NCI-H460 (cell line): ENCODE measurements at regions not wholly inside any gene's neighbourhood (a gene's known extent, or its start where the extent isn't known, plus 50 kb on each side); places are given as distances from the start of the nearest gene placed in this dataset.
"Not testable (repeated sequence)": the region's sequence is repeated elsewhere in the genome, so short reads cannot be mapped to it uniquely, and the experiment has no call there.

Experiments
- DNase-seq: peaks from one replicate; pipeline ENCODE4 v3.0.0-alpha.2; 2016; ENCODE audit warnings: low read depth; ENCODE audit errors: extremely low read depth

DNA sequence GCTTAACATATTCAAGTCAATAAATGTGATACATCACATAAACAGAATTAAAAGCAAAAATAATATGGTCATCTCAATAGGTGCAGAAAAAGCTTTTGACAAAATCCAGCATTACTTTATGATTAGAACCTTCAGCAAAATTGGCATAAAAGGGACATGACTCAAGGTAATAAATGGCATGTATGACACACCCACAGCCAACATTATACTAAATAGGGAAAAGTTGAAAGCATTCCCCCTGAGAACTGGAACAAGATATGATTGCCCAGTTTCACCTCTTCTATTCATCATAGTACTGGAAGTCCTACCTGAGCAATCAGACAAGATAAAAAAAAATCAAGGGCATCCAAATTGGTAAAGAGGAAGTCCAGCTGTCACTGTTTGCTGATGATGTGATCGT, 594.7 kb downstream of the DIPK2A start:
- DNase-seq, result no peak

DNA sequence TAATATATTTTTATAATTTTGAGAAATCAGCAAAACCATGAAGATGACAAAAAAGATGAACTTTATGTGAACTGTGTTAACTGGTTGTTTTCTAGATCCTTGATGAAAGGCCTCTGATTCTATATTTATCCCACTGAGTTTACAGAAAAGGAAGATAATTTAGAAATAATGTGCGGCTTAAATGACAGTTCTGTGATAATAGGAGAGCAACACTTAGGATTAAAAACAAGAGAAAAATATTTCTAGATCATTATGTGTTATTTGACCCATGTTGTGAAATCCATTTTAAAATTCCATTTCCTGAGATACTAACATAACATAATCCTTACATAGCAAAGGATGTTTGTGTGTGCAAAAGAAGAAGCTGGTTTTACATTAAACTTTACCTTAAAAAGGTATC, 598.0 kb downstream of the DIPK2A start:
- no peak for DNase-seq

DNA sequence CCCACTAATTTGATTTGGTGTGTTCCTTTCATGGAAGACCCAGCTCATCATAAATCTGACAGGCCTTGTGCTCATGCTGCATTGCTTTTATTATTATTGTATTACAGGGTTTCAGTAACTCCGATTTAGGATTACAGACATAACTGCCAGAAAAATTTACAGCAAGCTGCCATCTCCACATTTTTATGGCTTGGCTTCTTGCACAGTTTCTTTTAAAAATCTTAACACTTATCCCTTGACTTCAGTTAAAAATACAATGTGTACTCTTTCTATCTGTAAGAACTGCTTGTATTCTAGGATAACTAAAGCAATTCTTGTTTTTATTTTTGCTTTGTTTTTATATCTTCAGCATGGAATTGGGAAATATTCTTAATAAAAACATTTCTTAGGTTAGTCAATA, 612.2 kb downstream of the DIPK2A start:
- DNase-seq, result no peak

GRCh38 chr3:144585408-144585807, 613.8 kb downstream of the DIPK2A start:
- no peak for DNase-seq

DNA sequence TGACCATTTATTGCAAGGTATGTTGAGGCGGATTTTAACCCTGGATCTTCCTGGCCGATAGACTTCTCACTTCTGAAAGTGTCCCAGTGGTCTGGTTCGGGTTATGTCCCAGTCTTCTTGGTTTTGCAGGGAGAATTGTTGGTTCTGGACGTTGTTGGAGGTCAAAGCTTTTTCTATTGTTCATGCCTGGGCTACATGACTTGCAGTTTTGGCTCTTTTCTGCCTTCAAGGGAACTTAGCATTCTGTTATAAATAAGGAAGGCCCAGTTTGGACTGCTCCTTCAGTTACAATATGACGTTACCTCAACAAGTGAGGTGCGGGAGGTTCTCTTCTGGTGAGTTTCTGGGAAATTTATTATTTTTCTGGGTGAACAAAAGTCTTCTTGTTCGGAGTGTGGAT, 614.3 kb downstream of the DIPK2A start:
- DNase-seq, result no peak

DNA sequence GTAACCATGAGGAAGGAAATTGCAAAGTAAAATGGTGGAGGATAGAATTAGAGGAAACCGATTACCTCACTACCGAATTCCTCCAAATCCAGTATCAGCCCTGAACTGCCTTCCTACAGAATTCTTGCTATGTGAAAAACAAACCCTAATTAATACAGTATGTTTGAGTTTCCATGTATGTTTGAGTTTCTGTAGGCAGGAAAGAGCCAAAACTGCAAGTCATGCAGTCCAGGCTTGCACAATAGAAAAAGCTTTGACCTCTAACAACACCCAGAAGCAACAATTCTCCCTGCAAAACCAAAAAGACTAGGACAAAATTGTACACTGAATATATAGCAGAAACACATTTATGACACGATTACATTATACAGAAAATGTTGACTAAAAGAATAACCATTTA, 614.8 kb downstream of the DIPK2A start:
- no peak for DNase-seq

GRCh38 chr3:144590854-144591253, 619.2 kb downstream of the DIPK2A start:
- peak; percentile 6 for DNase-seq

DNA sequence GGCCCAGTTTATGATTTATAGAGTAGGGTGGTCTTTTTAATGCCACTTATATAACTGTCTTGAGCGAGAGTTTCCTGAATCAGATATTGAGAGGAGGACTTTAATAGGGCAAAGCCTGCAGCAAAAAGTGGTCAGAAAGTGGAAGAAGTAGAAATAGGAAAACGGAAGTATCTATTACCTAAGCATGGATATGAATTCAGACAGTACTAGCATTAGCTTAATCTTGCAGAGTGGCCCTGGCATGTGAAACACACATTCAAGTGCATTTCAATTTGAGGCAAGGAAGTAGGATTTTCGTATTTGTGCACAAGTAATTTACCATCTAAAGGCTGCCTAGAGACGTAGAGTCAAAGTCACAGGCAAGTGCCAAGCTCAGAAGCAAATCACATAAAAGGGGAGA, 622.3 kb downstream of the DIPK2A start:
- no peak for DNase-seq

DNA sequence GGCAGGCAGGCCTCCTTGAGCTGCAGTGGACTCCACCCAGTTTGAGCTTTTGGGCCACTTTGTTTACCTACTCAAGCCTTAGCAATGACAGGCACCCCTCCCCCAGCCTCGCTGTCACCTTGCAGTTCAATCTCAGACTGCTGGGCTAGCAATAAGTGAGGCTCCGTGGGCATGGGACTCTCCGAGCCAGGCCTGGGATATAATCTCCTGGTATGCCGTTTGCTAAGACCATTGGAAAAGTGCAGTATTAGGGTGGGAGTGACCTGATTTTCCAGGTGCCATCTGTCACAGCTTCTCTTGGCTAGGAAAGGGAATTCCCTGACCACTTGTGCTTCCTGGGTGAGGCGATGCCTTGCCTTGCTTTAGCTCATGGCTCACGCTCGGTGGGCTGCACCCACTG, 648.6 kb downstream of the DIPK2A start:
- DNase-seq, result not testable (repeated sequence)

GRCh38 chr3:144622845-144623244, 651.2 kb downstream of the DIPK2A start:
- DNase-seq, result no peak

DNA sequence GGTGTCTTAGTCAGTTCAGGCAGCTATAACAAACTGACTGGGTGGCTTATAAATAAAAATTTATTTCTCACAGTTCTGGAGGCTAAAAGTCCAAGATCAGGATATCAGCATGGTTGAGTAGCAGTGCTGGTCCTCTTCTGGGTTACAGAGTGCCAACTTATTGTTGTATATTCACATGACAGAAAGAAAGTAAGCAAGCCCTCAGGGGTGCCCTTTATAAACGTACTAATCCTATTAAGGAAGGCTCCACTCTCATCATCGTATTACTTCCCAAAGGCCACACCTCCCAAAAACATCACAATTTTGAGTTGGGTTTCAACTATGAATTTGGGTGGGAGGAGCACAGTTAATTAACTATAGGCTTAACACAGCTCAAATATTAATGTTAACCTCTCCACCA, 653.0 kb downstream of the DIPK2A start:
- no peak for DNase-seq

- DNase-seq, result no peak
These were observed 655.2 kb downstream of the DIPK2A start for GRCh38 chr3:144626835-144627234.

GRCh38 chr3:144629381-144629780, 657.8 kb downstream of the DIPK2A start:
- no peak for DNase-seq

GRCh38 chr3:144636833-144637232, 665.2 kb downstream of the DIPK2A start:
- peak; percentile 1 for DNase-seq

- no peak for DNase-seq
These were observed 666.4 kb downstream of the DIPK2A start for GRCh38 chr3:144638009-144638408.

GRCh38 chr3:144643771-144644198, 672.2 kb downstream of the DIPK2A start:
- DNase-seq, result no peak

GRCh38 chr3:144645300-144645699, 673.7 kb downstream of the DIPK2A start:
- no peak for DNase-seq

DNA sequence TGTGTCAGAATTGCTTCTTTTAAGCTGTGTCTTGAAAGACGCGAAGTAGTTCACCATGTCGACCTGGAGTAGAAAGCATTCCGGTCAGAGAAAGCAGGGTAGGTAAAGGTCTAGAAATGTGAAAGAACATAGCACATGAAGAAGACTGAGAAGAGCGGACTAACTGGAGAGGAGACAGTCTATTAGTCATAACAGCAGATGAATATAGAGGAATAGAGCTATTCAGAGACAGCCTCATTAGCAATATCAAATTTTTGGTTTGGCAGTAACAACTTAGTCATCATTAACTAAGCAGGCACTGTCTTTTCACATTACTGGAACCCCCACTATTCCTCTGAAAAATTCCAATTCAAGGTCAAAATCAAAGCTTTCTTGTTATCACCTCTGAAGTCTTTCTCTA, 678.8 kb downstream of the DIPK2A start:
- no peak for DNase-seq

DNA sequence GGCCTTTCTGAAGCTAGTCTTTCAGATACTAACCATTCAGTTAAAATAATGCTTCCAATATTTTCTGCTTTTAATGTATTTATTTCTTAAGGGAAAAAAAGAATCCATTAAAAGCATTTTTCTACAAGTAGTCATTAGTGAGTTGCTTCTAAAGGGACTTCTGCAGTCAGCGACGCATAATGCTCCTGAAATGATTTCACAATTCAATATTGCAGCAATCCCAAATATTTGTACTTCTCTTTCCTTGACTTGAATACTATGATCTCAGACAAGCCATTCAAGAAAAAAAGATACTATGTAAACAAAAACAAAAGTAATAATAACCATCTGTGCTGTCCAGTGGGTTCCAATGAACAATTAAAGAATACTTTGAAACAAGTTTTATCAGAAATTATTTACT, 681.0 kb downstream of the DIPK2A start:
- DNase-seq, result no peak

DNA sequence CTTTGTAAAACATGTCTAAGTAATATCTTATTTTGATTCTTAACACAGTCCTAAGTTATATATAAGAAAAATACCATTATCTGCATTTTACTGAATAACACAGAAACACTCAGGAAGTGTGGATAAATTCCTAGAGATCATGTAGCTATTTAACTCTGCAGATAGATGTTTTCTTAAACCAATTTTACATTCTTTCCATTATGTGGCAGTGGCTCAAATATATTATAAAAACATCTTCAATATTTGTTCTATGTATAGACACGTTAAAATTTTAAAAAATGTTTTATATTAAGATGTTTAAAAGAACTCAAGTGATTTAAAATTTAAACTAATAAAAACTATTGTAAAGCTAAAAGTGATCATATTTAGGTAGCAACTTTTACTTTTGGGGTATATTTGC, 683.8 kb downstream of the DIPK2A start:
- no peak for DNase-seq

- no peak for DNase-seq
These were observed 688.6 kb downstream of the DIPK2A start for GRCh38 chr3:144660186-144660585.

GRCh38 chr3:144662729-144663128, 691.1 kb downstream of the DIPK2A start:
- no peak for DNase-seq
